ENCODE measurements at regions not wholly inside any gene's neighbourhood (a gene's known extent, or its start where the extent isn't known, plus 50 kb on each side); places are given as distances from the start of the nearest gene placed in this dataset.

DNA sequence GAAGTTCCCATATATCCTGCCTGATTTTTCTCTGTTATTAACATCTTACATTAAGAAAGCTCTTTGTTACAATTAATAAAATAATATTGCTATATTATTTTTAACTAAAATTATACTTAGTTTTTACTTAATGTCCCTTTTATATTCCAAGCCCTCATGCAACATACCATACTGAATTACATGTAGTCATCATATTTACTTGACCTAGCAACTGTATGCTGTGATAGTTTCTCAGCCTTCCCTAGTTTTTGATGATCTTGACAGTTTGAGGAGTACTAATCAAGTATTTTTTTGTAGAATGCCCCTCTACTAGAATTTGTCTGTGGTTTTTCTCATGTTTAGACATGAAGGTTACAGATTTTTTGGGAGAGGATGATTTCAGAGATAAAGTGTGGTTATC lies 1503.8 kb upstream of the PABPC4L start:
- Histone ChIP-seq H3K4me3 (no peak overlapping the region), H3K36me3 (no peaks in the 10 kb centered on the region), H3K4me1 (no peaks in the 10 kb centered on the region), H3K27me3 (no peaks in the 10 kb centered on the region), H3K9me3 (no peaks in the 10 kb centered on the region), H3K27ac (no peak overlapping the region)
- no peak for ATAC-seq
- intact Hi-C loops (cut with DNase I) = no loop called here
- DNase-seq = no peak
- TF ChIP-seq, protein P1, sequence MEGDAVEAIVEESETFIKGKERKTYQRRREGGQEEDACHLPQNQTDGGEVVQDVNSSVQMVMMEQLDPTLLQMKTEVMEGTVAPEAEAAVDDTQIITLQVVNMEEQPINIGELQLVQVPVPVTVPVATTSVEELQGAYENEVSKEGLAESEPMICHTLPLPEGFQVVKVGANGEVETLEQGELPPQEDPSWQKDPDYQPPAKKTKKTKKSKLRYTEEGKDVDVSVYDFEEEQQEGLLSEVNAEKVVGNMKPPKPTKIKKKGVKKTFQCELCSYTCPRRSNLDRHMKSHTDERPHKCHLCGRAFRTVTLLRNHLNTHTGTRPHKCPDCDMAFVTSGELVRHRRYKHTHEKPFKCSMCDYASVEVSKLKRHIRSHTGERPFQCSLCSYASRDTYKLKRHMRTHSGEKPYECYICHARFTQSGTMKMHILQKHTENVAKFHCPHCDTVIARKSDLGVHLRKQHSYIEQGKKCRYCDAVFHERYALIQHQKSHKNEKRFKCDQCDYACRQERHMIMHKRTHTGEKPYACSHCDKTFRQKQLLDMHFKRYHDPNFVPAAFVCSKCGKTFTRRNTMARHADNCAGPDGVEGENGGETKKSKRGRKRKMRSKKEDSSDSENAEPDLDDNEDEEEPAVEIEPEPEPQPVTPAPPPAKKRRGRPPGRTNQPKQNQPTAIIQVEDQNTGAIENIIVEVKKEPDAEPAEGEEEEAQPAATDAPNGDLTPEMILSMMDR (IDR thresholded peaks at IDR 0.05) = no peak

DNA sequence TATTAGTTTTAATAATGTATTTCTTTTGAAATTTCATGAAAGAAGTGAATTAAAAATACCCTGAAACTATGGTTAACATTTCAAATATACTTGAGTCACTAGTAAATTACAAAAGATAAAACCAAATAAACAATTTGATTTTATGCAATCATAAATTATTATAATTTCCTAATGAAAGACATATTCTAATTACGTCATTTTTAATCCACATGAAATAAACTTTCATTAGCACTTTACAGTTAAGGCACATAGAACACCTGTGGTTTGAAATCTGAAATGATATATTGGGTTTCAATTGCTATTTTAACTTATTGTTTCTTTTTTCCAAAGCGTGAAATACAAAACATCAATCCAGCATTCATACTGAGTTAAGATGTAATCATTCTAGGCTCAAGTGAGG lies 1492.5 kb upstream of the PABPC4L start:
- DNase-seq (no peak), ATAC-seq (no peak)
- Histone ChIP-seq H3K4me1 (no peaks in the 10 kb centered on the region), H3K36me3 (no peaks in the 10 kb centered on the region), H3K4me3 (no peak overlapping the region), H3K27ac (no peak overlapping the region), H3K9me3 (no peaks in the 10 kb centered on the region), H3K27me3 (no peaks in the 10 kb centered on the region)
- intact Hi-C loops (cut with DNase I) = no loop called here
- TF ChIP-seq, protein P1 (IDR thresholded peaks at IDR 0.05) = no peak

DNA sequence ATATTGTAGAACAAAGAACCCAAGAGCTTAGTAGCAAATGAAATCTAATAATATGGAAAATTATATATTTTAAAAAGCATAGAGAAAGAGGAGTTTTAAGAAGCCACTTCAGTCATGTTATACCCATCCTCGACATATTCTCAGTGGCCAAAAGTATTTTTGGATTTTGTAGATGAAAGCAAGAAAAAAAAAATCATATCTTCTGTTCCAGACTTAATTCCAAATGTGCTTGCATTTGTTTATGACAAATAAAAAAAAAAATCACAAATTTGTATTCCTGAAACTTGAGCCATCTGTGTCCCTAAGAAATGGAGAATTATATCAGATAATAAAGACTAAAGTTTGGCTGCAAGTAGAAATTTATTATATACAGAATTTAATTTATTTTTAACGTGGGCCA lies 1482.4 kb upstream of the PABPC4L start:
- no peaks in the 10 kb centered on the region for H3K4me1 ChIP-seq
- no peaks in the 10 kb centered on the region for H3K36me3 ChIP-seq
- no peak overlapping the region for H3K27ac ChIP-seq
- intact Hi-C loops (cut with DNase I) = no loop called here
- H3K9me3 ChIP-seq = no peaks in the 10 kb centered on the region
- DNase-seq (no peak), ATAC-seq (no peak)
- TF ChIP-seq, protein P1 (IDR thresholded peaks at IDR 0.05) = no peak
- H3K27me3 ChIP-seq = no peaks in the 10 kb centered on the region
- H3K4me3 ChIP-seq = no peak overlapping the region

DNA sequence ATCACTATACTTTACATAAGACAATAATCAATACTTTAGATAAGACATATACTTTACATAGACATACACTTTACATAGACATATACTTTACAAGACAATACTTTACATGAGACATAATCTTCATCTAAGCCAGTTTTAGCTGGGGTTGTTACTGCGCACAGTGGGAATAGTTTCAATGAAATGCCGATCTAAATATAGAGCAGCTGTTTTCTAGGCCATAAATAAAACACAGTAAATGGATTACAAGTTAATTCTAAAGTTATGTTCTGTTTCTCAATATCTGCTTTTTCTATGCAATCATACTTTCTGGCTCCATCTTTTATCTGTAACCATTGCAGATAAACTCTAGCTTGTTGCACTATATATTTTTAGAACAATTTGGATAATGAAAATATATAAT lies 1470.6 kb upstream of the PABPC4L start:
- H3K9me3 ChIP-seq = no peaks in the 10 kb centered on the region
- no peak overlapping the region for H3K4me3 ChIP-seq
- intact Hi-C loops (cut with DNase I) = no loop called here
- no peaks in the 10 kb centered on the region for H3K27me3 ChIP-seq
- H3K4me1 ChIP-seq = no peaks in the 10 kb centered on the region
- DNase-seq = no peak
- no peak for ATAC-seq
- TF ChIP-seq, protein P1 (IDR thresholded peaks at IDR 0.05) = no peak
- H3K27ac ChIP-seq = no peak overlapping the region
- H3K36me3 ChIP-seq = no peaks in the 10 kb centered on the region

DNA sequence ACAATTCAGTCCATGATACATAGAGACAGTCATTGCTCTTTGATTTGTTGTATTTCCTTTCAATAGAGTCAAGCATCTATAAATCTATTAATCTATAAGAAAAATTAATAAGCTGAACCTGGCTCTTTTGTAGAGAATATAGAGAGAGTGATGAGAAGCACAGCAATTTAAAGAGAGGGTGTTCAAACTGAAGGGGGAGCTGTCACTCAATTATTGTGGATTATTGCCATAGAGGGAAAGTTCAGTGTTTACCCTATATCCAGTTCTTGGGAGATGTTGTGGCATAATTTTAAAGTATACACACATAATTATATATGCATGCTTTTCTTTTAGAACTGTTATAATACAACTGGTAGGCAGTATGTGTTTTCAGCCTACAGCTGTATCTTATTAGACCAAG lies 1469.0 kb upstream of the PABPC4L start:
- no peak for ATAC-seq
- no peak overlapping the region for H3K27ac ChIP-seq
- TF ChIP-seq, protein P1 (IDR thresholded peaks at IDR 0.05) = no peak

More for the DNA sequence above, 1469.0 kb upstream of the PABPC4L start:
- no peaks in the 10 kb centered on the region for H3K27me3 ChIP-seq
- H3K4me3 ChIP-seq = no peak overlapping the region
- H3K4me1 ChIP-seq = no peaks in the 10 kb centered on the region
- no peak for DNase-seq
- H3K36me3 ChIP-seq = no peaks in the 10 kb centered on the region
- H3K9me3 ChIP-seq = no peaks in the 10 kb centered on the region
- intact Hi-C loops (cut with DNase I) = no loop called here

Data from upper lobe of right lung (tissue), 1 donor.